CD4-positive, alpha-beta T cell treated with Interleukin-4 for 1 hour (primary cell): ENCODE measurements at regions not wholly inside any gene's neighbourhood (a gene's known extent, or its start where the extent isn't known, plus 50 kb on each side); places are given as distances from the start of the nearest gene placed in this dataset.

Source experiments
- DNase-seq, 2 donors: peaks; one replicate each; pipeline ENCODE4 v3.0.0-alpha.2; 2020 to 2022

- DNase-seq = no peak
Measured at GRCh38 chr2:204109681-204110080, 173.1 kb downstream of the ICOS start.

DNA sequence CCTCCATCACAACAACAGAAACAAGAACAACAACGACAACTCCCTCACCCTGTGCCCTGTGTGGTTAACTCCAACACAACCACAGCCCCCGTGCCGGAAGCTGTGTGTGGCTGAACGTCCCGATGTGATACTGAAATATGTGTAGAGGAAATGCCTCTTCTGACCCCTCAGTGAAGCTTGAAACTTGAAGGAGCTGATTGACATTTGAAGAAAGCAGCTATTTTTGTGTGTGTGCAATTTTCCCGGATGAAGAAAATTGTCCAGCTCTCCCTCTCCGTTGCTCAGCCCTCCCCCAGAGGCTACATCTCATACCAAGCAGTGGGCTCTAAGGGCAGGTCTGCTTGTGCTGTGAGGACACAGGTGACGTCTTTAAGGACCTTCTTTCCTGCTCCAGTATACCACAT lies 173.8 kb downstream of the ICOS start:
- DNase-seq = peak; percentile 59 to 63

DNA sequence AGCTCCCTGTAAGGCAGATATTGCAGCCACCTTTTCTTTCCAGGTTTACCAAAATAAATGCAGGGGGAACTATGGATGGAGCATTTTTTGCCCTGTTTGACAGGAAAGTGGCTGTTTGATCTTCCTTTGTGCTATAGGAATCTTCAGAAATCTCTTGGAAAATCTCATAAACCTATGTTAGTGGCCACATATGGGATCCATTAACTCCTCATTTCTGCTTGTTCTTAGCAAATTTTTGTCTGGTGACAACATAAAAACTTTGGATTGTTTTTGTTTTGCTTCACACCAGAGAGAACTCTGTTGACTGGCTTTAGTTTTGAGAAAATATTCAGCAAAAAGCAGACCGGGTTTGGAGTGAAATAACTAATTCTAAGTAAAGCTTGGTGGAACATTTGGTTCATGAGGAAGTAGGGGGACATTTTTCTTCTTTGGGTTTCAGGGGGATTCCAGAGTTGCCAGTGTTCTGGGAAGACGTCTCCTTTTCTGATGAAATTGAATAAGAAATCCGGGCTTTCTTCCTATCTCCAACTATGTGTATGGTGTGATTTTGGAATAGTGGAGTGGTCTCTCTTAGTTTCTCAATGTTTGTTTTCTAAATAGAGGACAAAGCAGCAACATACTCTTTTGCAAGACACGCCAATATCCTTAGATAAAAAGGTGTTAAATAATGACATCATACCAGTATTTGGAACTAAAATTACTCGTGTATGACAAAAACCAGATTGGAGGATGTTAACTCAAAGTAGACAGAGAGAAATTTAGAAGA lies 174.4 kb downstream of the ICOS start:
- DNase-seq = no peak

DNA sequence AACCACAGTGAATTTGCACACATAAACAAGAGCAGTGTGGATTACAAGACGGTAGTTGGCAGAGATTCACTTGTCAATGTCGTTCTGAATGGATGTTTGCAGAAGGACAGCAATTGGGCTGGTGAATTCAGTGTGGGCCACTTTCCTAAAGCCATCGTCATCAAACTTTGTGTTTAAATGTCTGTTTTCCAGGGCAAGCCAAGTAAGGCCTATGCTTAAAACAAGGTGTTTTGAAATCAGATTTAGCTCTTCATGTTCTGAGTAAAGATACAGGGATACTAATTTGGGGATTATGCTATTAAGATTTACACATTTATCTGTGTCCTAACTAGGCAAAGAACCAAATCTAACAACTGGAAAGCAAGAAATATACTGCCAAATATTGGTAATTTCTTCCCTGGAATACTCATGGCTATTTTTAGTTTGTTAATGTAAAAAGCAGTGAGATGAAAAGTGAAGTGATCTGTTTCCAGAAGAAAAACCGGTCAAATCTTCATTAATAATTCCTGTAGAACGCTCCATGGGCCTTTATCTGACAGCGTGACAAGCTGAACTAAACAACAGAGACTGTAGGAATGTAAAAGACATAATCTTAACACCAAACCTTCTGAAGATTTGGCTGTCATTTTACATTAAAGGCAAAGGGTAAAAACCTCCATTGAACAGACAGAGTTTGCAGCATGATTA lies 175.7 kb downstream of the ICOS start:
- DNase-seq = no peak

- DNase-seq = peak in 1 of 2 donors; percentile 9
Measured at GRCh38 chr2:204114295-204115136, 178.0 kb downstream of the ICOS start.

DNA sequence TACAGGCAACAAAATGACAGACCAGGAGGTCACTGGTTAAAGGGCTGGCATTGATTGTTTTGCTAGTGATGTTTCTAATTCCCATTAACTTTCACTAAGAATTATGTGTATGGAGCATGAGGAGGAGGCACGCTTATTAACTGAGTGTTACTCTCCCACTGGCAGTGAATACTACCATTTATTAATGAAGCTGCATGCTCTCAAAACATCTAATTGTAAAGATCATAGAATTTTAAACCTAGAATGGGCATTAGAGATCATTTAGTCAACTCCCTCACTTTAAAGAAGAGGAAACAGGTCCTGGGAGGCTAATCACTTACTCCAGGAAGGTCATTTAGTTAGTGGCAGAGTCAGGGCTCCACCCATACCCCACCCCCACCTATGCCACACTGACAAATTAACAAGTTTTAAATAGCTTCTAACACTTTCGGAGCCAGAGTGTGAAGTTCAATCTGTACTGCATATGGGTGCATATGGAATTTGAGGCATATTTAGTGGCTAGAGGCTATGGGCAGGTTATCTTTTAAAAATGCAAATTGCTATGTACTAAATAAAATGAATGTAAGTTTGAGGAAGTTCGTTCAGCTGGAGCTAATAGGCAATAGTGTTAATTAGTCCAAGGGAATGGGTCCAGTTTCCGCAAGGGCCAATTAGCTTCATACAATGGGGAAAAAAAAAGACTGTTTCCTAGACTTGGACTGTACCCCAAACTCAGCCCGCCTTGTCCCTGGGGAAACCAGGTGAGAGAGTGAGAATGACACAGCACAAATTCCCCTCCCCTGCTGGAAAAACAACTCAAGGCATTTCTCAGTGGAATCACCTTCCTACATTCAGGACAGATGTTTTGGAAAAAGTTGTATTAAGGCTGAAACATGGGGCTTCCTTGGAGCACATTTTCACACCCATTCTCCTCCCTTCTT lies 178.8 kb downstream of the ICOS start:
- DNase-seq = no peak

GRCh38 chr2:204116159-204116792 lies 179.7 kb downstream of the ICOS start:
- DNase-seq = no peak

- DNase-seq = no peak
Measured at GRCh38 chr2:204122425-204122824, 185.9 kb downstream of the ICOS start.

- no peak for DNase-seq
Measured at GRCh38 chr2:204124140-204124750, 187.7 kb downstream of the ICOS start.

GRCh38 chr2:204126705-204127104 lies 190.1 kb downstream of the ICOS start:
- DNase-seq = no peak

GRCh38 chr2:204127238-204127637 lies 190.7 kb downstream of the ICOS start:
- DNase-seq = no peak

GRCh38 chr2:204129591-204130294 lies 193.2 kb downstream of the ICOS start:
- DNase-seq = no peak

DNA sequence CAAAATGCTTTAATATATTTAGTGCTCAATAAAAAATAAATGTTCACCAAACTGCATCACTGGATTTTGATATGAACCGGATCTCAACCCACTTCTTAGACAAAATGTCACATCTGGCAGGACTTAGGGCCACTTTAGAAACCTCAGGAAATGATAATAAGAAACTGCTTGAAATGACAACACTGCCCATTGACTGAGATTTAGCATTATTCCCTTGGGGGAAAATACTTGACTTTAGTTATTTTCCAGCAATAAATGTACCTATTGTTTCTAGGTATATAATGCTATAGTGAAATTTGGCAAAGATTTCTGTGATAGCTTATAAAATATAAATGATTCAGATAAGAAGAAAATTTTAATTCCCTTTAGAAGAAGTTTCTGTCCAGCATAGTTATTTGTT lies 195.1 kb downstream of the ICOS start:
- no peak for DNase-seq

GRCh38 chr2:204133476-204133875 lies 196.9 kb downstream of the ICOS start:
- no peak for DNase-seq

- DNase-seq = no peak
Measured at GRCh38 chr2:204134421-204134820, 197.9 kb downstream of the ICOS start.

GRCh38 chr2:204135752-204136151 lies 199.2 kb downstream of the ICOS start:
- DNase-seq = no peak

- no peak for DNase-seq
Measured at GRCh38 chr2:204138206-204138605, 201.6 kb downstream of the ICOS start.

DNA sequence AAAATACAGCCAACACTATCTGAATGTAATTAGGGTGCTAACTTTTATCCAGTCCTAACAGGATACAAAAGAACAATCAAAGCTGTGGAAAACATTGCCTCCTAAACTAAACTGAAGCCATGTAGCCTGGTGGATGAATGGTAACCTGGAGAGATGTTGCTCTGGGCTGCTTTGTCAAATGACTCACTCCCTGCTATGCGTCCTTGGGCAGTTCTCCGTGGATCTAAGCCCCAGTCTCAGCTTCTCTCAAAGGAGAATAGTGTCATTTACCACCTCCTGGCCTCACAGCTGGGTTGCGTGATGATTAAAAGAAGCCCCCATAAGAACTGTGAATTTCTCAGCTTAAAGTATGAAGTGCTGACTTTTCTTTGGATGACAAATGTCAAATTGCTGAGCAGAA lies 203.7 kb downstream of the ICOS start:
- no peak for DNase-seq

DNA sequence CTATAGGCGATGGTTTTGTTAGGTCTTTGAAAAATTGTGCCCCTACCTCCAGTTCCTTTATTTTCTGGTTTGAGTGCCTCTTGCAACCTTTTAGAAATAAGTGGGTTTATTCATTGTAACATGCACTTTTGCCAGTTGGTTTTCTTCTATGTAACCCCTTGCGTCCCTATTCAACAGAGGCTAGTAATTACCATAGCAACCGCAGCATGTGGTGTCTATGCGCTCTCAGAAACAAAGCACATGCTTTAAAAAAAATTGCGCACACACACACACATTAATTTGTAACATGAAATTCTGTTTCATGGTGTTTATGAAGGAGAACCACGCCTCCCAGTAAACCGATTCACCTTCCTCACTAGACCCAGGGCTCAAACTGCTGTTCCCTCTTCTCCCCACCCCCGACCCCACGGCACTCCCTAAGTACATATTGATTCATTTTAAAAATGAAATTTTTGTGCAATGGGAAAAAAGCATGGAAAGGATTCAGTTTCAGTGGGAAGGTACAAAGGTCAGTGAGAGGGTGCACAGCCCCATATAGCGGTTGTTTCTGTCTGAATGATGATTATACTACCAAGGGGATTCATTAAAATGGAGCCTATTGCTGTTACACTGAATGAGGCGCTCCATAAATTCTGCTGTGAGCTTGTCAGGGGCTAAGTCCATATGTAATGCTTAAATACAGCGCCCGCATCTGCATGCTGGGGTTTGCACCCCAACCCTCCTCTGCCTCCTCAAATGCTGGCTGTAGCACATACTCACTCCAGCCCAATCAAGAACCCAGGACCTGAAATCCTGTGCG lies 206.9 kb downstream of the ICOS start:
- no peak for DNase-seq

DNA sequence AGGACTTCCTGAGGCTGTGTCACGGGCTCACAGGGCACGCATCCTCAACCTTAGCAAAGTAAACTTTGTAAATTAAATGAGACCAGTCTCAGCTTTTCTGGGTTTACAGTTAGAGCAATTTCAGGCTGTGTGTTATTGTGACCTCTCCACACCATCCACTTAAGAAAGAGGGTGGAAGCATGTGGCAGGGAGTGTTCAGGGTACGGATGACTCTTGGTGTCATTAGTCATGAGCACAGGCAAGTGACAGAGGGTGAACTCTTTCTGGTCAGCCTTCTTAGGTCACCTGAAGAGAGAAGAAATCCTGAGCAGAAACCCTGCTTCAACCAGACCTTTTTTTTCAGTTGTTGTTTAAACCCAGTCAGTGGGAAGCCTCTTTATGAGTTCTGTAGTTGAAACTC lies 207.9 kb downstream of the ICOS start:
- no peak for DNase-seq
